HepG2 (cell line): ENCODE measurements at regions not wholly inside any gene's neighbourhood (a gene's known extent, or its start where the extent isn't known, plus 50 kb on each side); places are given as distances from the start of the nearest gene placed in this dataset.

ENCODE experiments used
- ARNT ChIP-seq: fragments of 450-650 bp; IDR thresholded peaks from 2 replicates; pipeline ENCODE4 v1.6.1; 2017
- CHD2 ChIP-seq: IDR thresholded peaks from 2 replicates; pipeline ENCODE4 v1.6.1; 2011; ENCODE audit warnings: low read depth, low read length, improper control_type of control experiment
- CREM ChIP-seq, 2 experiments: sonication (generic) in 1 of 2; formaldehyde crosslinking in 1 of 2; IDR thresholded peaks; 2 replicates each; pipeline versions ENCODE4 v1.4.0 to v1.6.1; 2016 to 2020; ENCODE audit warnings: antibody characterized with exemption in 1 of 2, mild to moderate bottlenecking in 1 of 2, missing genetic modification reagents in 1 of 2
- DNMT3B ChIP-seq: conservative IDR thresholded peaks from 2 replicates; pipeline ENCODE4 v1.6.1; 2016; ENCODE audit warnings: missing biosample characterization, control low read depth
- GTF3A ChIP-seq: sonication (generic); formaldehyde crosslinking; conservative IDR thresholded peaks from 2 replicates; pipeline ENCODE4 v1.4.0; 2020; ENCODE audit warnings: mild to moderate bottlenecking, missing genetic modification reagents
- HIVEP1 ChIP-seq: sonication (generic); formaldehyde crosslinking; IDR thresholded peaks from 2 replicates; pipeline ENCODE4 v1.4.0; 2020; ENCODE audit warnings: mild to moderate bottlenecking, missing genetic modification reagents
- IKZF4 ChIP-seq: sonication (generic); formaldehyde crosslinking; IDR thresholded peaks from 2 replicates; pipeline ENCODE4 v1.5.1; 2020; ENCODE audit warnings: borderline replicate concordance, mild to moderate bottlenecking, low read depth, missing genetic modification reagents; ENCODE audit errors: not compliant biosample characterization
- MAF1 ChIP-seq: sonication (generic); formaldehyde crosslinking; IDR thresholded peaks from 2 replicates; pipeline ENCODE4 v1.5.0; 2020; ENCODE audit warnings: missing genetic modification reagents, borderline replicate concordance
- MED1 ChIP-seq: sonication (generic); formaldehyde crosslinking; IDR thresholded peaks from 2 replicates; pipeline ENCODE4 v1.4.0; 2020; ENCODE audit warnings: missing genetic modification reagents
- MXD1 ChIP-seq: sonication (generic); formaldehyde crosslinking; IDR thresholded peaks from 2 replicates; pipeline ENCODE4 v1.4.0; 2020; ENCODE audit warnings: mild to moderate bottlenecking, missing genetic modification reagents
- NFE2 ChIP-seq: sonication (generic); formaldehyde crosslinking; IDR thresholded peaks from 2 replicates; pipeline ENCODE4 v1.4.0; 2020; ENCODE audit warnings: missing genetic modification reagents
- PATZ1 ChIP-seq: sonication (generic); formaldehyde crosslinking; IDR thresholded peaks from 2 replicates; pipeline ENCODE4 v1.4.0; 2020; ENCODE audit warnings: missing genetic modification reagents
- PITX1 ChIP-seq: sonication (generic); formaldehyde crosslinking; IDR thresholded peaks from 2 replicates; pipeline ENCODE4 v1.5.1; 2020; ENCODE audit warnings: mild to moderate bottlenecking, missing genetic modification reagents
- RORA ChIP-seq: sonication (generic); formaldehyde crosslinking; IDR thresholded peaks from 2 replicates; pipeline ENCODE4 v1.5.0; 2020; ENCODE audit warnings: mild to moderate bottlenecking, missing genetic modification reagents, moderate library complexity
- TBX2 ChIP-seq: sonication (generic); formaldehyde crosslinking; IDR thresholded peaks from 2 replicates; pipeline ENCODE4 v1.5.0; 2020; ENCODE audit warnings: missing genetic modification reagents, mild to moderate bottlenecking, borderline replicate concordance
- ZFY ChIP-seq: sonication (generic); formaldehyde crosslinking; IDR thresholded peaks from 2 replicates; pipeline ENCODE4 v1.4.0; 2020; ENCODE audit warnings: missing genetic modification reagents
- ZFYVE20 ChIP-seq: sonication (generic); formaldehyde crosslinking; IDR thresholded peaks from 2 replicates; pipeline ENCODE4 v1.8.0; 2023; ENCODE audit warnings: low read depth, mild to moderate bottlenecking, moderate library complexity, missing genetic modification reagents, borderline replicate concordance
- ZNF230 ChIP-seq: sonication (generic); formaldehyde crosslinking; IDR thresholded peaks from 2 replicates; pipeline ENCODE4 v1.4.0; 2020; ENCODE audit warnings: mild to moderate bottlenecking, missing genetic modification reagents
- ZNF24 ChIP-seq: fragments of 450-650 bp; IDR thresholded peaks from 2 replicates; pipeline ENCODE4 v1.6.1; 2017; ENCODE audit warnings: antibody characterized with exemption, mild to moderate bottlenecking
- ZNF343 ChIP-seq: sonication (generic); formaldehyde crosslinking; IDR thresholded peaks from 2 replicates; pipeline ENCODE4 v1.4.0; 2020; ENCODE audit warnings: mild to moderate bottlenecking, missing genetic modification reagents
- ZNF383 ChIP-seq: sonication (generic); formaldehyde crosslinking; IDR thresholded peaks from 2 replicates; pipeline ENCODE4 v1.4.0; 2020; ENCODE audit warnings: missing genetic modification reagents, mild to moderate bottlenecking, borderline replicate concordance
- ZNF510 ChIP-seq: sonication (generic); formaldehyde crosslinking; IDR thresholded peaks from 2 replicates; pipeline ENCODE4 v1.4.0; 2020; ENCODE audit warnings: low read depth, mild to moderate bottlenecking, missing genetic modification reagents
- ZNF740 ChIP-seq: sonication (generic); formaldehyde crosslinking; IDR thresholded peaks from 2 replicates; pipeline ENCODE4 v1.4.0; 2020; ENCODE audit warnings: missing genetic modification reagents

- no peak for TF ChIP-seq RORA (CRISPR knock-in tag)
- peak; percentile 98 for TF ChIP-seq ZFYVE20 (CRISPR knock-in tag)
- TF ChIP-seq ZNF740 (CRISPR knock-in tag): 0 out of 2 replicates have a peak, but pooled peaks have one; percentile 68
- no peak for TF ChIP-seq ZNF24
- peak; percentile 93 for TF ChIP-seq PITX1
- TF ChIP-seq MXD1 (CRISPR knock-in tag): peak; percentile 98
- peak; percentile 94 for TF ChIP-seq ZNF510 (CRISPR knock-in tag)
- TF ChIP-seq GTF3A (CRISPR knock-in tag): no peak
- peak; percentile 98 for TF ChIP-seq DNMT3B
- TF ChIP-seq MAF1 (CRISPR knock-in tag): peak; percentile 98
- TF ChIP-seq NFE2: peak; percentile 76
- TF ChIP-seq TBX2 (CRISPR knock-in tag): peak; percentile 88
- no peak for TF ChIP-seq CREM (IDR thresholded peaks at IDR 0.05)
- 0 out of 2 replicates have a peak, but pooled peaks have one; percentile 13 for TF ChIP-seq CREM (CRISPR knock-in tag; IDR thresholded peaks at IDR 0.05)
- TF ChIP-seq HIVEP1 (CRISPR knock-in tag): peak; percentile 85
- TF ChIP-seq IKZF4 (CRISPR knock-in tag): peak; percentile 99
- peak; percentile 66; the same call in 1 of the 2 replicates for TF ChIP-seq ZNF343 (CRISPR knock-in tag)
- peak; percentile 65 for TF ChIP-seq ZFY (CRISPR knock-in tag)
- no peak for TF ChIP-seq ZNF383 (CRISPR knock-in tag)
- TF ChIP-seq PATZ1: peak; percentile 70
- TF ChIP-seq ARNT: no peak
- TF ChIP-seq CHD2: no peak
- TF ChIP-seq MED1: peak; percentile 82
- peak; percentile 91; the same call in 1 of the 2 replicates for TF ChIP-seq ZNF230 (CRISPR knock-in tag)
Observed at GRCh38 chr12:11500188-11500860, 105.0 kb upstream of the PRB2 start (continued).
